ENCODE measurements at regions not wholly inside any gene's neighbourhood (a gene's known extent, or its start where the extent isn't known, plus 50 kb on each side); places are given as distances from the start of the nearest gene placed in this dataset.

GRCh38 chr15:34646918-34647317 lies 63.5 kb upstream of the GOLGA8B start:
- TF ChIP-seq CTCF (conservative IDR thresholded peaks at IDR 0.05; ENCODE audit: low read depth, low read length): no peak
- H3K4me2 ChIP-seq: no peak overlapping the region

GRCh38 chr15:34644851-34645250 lies 61.4 kb upstream of the GOLGA8B start:
- Histone ChIP-seq H4K20me1 (ENCODE audit: insufficient read depth) (no peaks in the 10 kb centered on the region), H3K27me3 (ENCODE audit: insufficient read depth, low read depth) (no peaks in the 10 kb centered on the region), H3K4me1 (ENCODE audit: low read depth, poor library complexity, severe bottlenecking) (no peaks in the 10 kb centered on the region), H3K9ac (no peak overlapping the region), H3K4me3 (IDR thresholded peaks at IDR 0.05; ENCODE audit: insufficient read depth, low read depth, low read length) (no peak overlapping the region), H3K27ac (no peak overlapping the region), H3K4me2 (no peak overlapping the region), H3K36me3 (ENCODE audit: insufficient read depth) (no peaks in the 10 kb centered on the region), H3K79me2 (ENCODE audit: insufficient read depth, low read depth) (no peaks in the 10 kb centered on the region), H2AFZ (ENCODE audit: low read depth) (no peak overlapping the region)
- no peak for TF ChIP-seq CTCF (conservative IDR thresholded peaks at IDR 0.05; ENCODE audit: low read depth, low read length)

More at GRCh38 chr15:34646918-34647317, 63.5 kb upstream of the GOLGA8B start:
- H3K36me3 ChIP-seq (ENCODE audit: insufficient read depth): no peaks in the 10 kb centered on the region
- no peak overlapping the region for H3K27ac ChIP-seq
- H4K20me1 ChIP-seq (ENCODE audit: insufficient read depth): no peaks in the 10 kb centered on the region
- H3K4me3 ChIP-seq (IDR thresholded peaks at IDR 0.05; ENCODE audit: insufficient read depth, low read depth, low read length): no peak overlapping the region
- H3K79me2 ChIP-seq (ENCODE audit: insufficient read depth, low read depth): no peaks in the 10 kb centered on the region
- no peak overlapping the region for H2AFZ ChIP-seq (ENCODE audit: low read depth)
- no peak overlapping the region for H3K9ac ChIP-seq
- no peaks in the 10 kb centered on the region for H3K4me1 ChIP-seq (ENCODE audit: low read depth, poor library complexity, severe bottlenecking)
- H3K27me3 ChIP-seq (ENCODE audit: insufficient read depth, low read depth): no peaks in the 10 kb centered on the region

- no peaks in the 10 kb centered on the region for H4K20me1 ChIP-seq (ENCODE audit: insufficient read depth)
- no peaks in the 10 kb centered on the region for H3K79me2 ChIP-seq (ENCODE audit: insufficient read depth, low read depth)
- no peak overlapping the region for H3K9ac ChIP-seq
- no peak overlapping the region for H3K27ac ChIP-seq
- H2AFZ ChIP-seq (ENCODE audit: low read depth): no peak overlapping the region
- H3K4me1 ChIP-seq (ENCODE audit: low read depth, poor library complexity, severe bottlenecking): no peaks in the 10 kb centered on the region
- H3K36me3 ChIP-seq (ENCODE audit: insufficient read depth): no peaks in the 10 kb centered on the region
- H3K4me3 ChIP-seq (IDR thresholded peaks at IDR 0.05; ENCODE audit: insufficient read depth, low read depth, low read length): no peak overlapping the region
- H3K4me2 ChIP-seq: no peak overlapping the region
- no peak for TF ChIP-seq CTCF (conservative IDR thresholded peaks at IDR 0.05; ENCODE audit: low read depth, low read length)
- no peaks in the 10 kb centered on the region for H3K27me3 ChIP-seq (ENCODE audit: insufficient read depth, low read depth)
Measured at GRCh38 chr15:34644061-34644460, 60.6 kb upstream of the GOLGA8B start.

GRCh38 chr15:34642247-34642646 lies 58.8 kb upstream of the GOLGA8B start:
- Histone ChIP-seq H3K27me3 (ENCODE audit: insufficient read depth, low read depth) (no peaks in the 10 kb centered on the region), H2AFZ (ENCODE audit: low read depth) (no peak overlapping the region), H3K4me1 (ENCODE audit: low read depth, poor library complexity, severe bottlenecking) (no peaks in the 10 kb centered on the region), H3K4me3 (IDR thresholded peaks at IDR 0.05; ENCODE audit: insufficient read depth, low read depth, low read length) (no peak overlapping the region), H3K36me3 (ENCODE audit: insufficient read depth) (no peaks in the 10 kb centered on the region), H3K9ac (no peak overlapping the region), H3K27ac (no peak overlapping the region), H4K20me1 (ENCODE audit: insufficient read depth) (no peaks in the 10 kb centered on the region), H3K4me2 (no peak overlapping the region), H3K79me2 (ENCODE audit: insufficient read depth, low read depth) (no peaks in the 10 kb centered on the region)
- no peak for TF ChIP-seq CTCF (conservative IDR thresholded peaks at IDR 0.05; ENCODE audit: low read depth, low read length)

All from KMS-11 (cell line).